ENCODE measurements at regions not wholly inside any gene's neighbourhood (a gene's known extent, or its start where the extent isn't known, plus 50 kb on each side); places are given as distances from the start of the nearest gene placed in this dataset.

GRCh38 chr13:67299751-67300150 is 69.6 kb upstream of the PCDH9 start:
- ATAC-seq (no peak), DNase-seq (no peak)
- Mint-ChIP-seq H3K9me3 (peaks cover 6 to 8% of the 10 kb centered on the region in 2 donors), H3K27me3 (ENCODE audit: low read depth in 2 of 2) (no peaks in the 10 kb centered on the region), H3K4me1 (no peaks in the 10 kb centered on the region), H3K36me3 (no peaks in the 10 kb centered on the region), H3K27ac (no peak overlapping the region), H3K4me3 (no peak overlapping the region)
- H3K9me3 ChIP-seq (ENCODE audit: control insufficient read depth, insufficient read depth, low read length): no peaks in the 10 kb centered on the region
- no peak for TF ChIP-seq CTCF (IDR thresholded peaks at IDR 0.05)
- WGBS (ENCODE audit: insufficient coverage): 86% methylated on average over 3 of the region's 3 CpGs
- intact Hi-C loops (cut with micrococcal nuclease): no loop called here
- no peak overlapping the region for H3K4me3 ChIP-seq (ENCODE audit: low read length)
- H3K27ac ChIP-seq (ENCODE audit: low read length): no peak overlapping the region
- H3K36me3 ChIP-seq (ENCODE audit: control insufficient read depth, insufficient read depth, low read length): no peaks in the 10 kb centered on the region
- no peaks in the 10 kb centered on the region for H3K4me1 ChIP-seq (ENCODE audit: control insufficient read depth, insufficient read depth, low read length)
- H3K27me3 ChIP-seq (ENCODE audit: control insufficient read depth, insufficient read depth, low read length): no peaks in the 10 kb centered on the region

- Mint-ChIP-seq H3K27me3 (ENCODE audit: low read depth in 2 of 2) (no peaks in the 10 kb centered on the region), H3K36me3 (no peaks in the 10 kb centered on the region), H3K4me3 (no peak overlapping the region), H3K27ac (no peak overlapping the region), H3K4me1 (no peaks in the 10 kb centered on the region), H3K9me3 (peaks cover 6 to 8% of the 10 kb centered on the region in 2 donors)
- TF ChIP-seq CTCF (IDR thresholded peaks at IDR 0.05): no peak
- intact Hi-C loops (cut with micrococcal nuclease): no loop called here
- H3K4me1 ChIP-seq (ENCODE audit: control insufficient read depth, insufficient read depth, low read length): no peaks in the 10 kb centered on the region
- no peak overlapping the region for H3K4me3 ChIP-seq (ENCODE audit: low read length)
- 86% methylated on average over 1 of the region's 1 CpG for WGBS (ENCODE audit: insufficient coverage)
- ATAC-seq (no peak), DNase-seq (no peak)
- H3K27ac ChIP-seq (ENCODE audit: low read length): no peak overlapping the region
- H3K27me3 ChIP-seq (ENCODE audit: control insufficient read depth, insufficient read depth, low read length): no peaks in the 10 kb centered on the region
- H3K9me3 ChIP-seq (ENCODE audit: control insufficient read depth, insufficient read depth, low read length): no peaks in the 10 kb centered on the region
- no peaks in the 10 kb centered on the region for H3K36me3 ChIP-seq (ENCODE audit: control insufficient read depth, insufficient read depth, low read length)
Measured at GRCh38 chr13:67299072-67299635, 69.0 kb upstream of the PCDH9 start.

- Mint-ChIP-seq H3K36me3 (no peaks in the 10 kb centered on the region), H3K9me3 (peaks cover 6 to 8% of the 10 kb centered on the region in 2 donors), H3K27me3 (ENCODE audit: low read depth in 2 of 2) (no peaks in the 10 kb centered on the region), H3K4me1 (no peaks in the 10 kb centered on the region), H3K4me3 (no peak overlapping the region), H3K27ac (no peak overlapping the region)
- H3K36me3 ChIP-seq (ENCODE audit: control insufficient read depth, insufficient read depth, low read length): no peaks in the 10 kb centered on the region
- no peak for TF ChIP-seq CTCF (IDR thresholded peaks at IDR 0.05)
- H3K27me3 ChIP-seq (ENCODE audit: control insufficient read depth, insufficient read depth, low read length): no peaks in the 10 kb centered on the region
- H3K27ac ChIP-seq (ENCODE audit: low read length): no peak overlapping the region
- no peak overlapping the region for H3K4me3 ChIP-seq (ENCODE audit: low read length)
- intact Hi-C loops (cut with micrococcal nuclease): no loop called here
- ATAC-seq: no peak
- no peak for DNase-seq
- H3K9me3 ChIP-seq (ENCODE audit: control insufficient read depth, insufficient read depth, low read length): no peaks in the 10 kb centered on the region
- H3K4me1 ChIP-seq (ENCODE audit: control insufficient read depth, insufficient read depth, low read length): no peaks in the 10 kb centered on the region
Measured at GRCh38 chr13:67298297-67298696, 68.2 kb upstream of the PCDH9 start.

- H3K9me3 ChIP-seq (ENCODE audit: control insufficient read depth, insufficient read depth, low read length): no peaks in the 10 kb centered on the region
- no peaks in the 10 kb centered on the region for H3K36me3 ChIP-seq (ENCODE audit: control insufficient read depth, insufficient read depth, low read length)
- no peak overlapping the region for H3K27ac Mint-ChIP-seq
- H3K4me3 Mint-ChIP-seq: no peak overlapping the region
- no peaks in the 10 kb centered on the region for H3K4me1 ChIP-seq (ENCODE audit: control insufficient read depth, insufficient read depth, low read length)
- H3K27me3 ChIP-seq (ENCODE audit: control insufficient read depth, insufficient read depth, low read length): no peaks in the 10 kb centered on the region
- H3K27ac ChIP-seq (ENCODE audit: low read length): no peak overlapping the region
- H3K9me3 Mint-ChIP-seq: peaks cover 5 to 9% of the 10 kb centered on the region in 2 donors
- DNase-seq (no peak), ATAC-seq (no peak)
- no peaks in the 10 kb centered on the region for H3K27me3 Mint-ChIP-seq (ENCODE audit: low read depth in 2 of 2)
- H3K36me3 Mint-ChIP-seq: no peaks in the 10 kb centered on the region
- WGBS (ENCODE audit: insufficient coverage): no CpG with 5 or more reads among the region's 2 CpGs
- no peak for TF ChIP-seq CTCF (IDR thresholded peaks at IDR 0.05)
- H3K4me1 Mint-ChIP-seq: no peaks in the 10 kb centered on the region
- no peak overlapping the region for H3K4me3 ChIP-seq (ENCODE audit: low read length)
- intact Hi-C loops (cut with micrococcal nuclease): no loop called here
Measured at GRCh38 chr13:67296511-67296910, 66.4 kb upstream of the PCDH9 start.

All from natural killer cell (primary cell).